ENCODE measurements at regions not wholly inside any gene's neighbourhood (a gene's known extent, or its start where the extent isn't known, plus 50 kb on each side); places are given as distances from the start of the nearest gene placed in this dataset.

DNA sequence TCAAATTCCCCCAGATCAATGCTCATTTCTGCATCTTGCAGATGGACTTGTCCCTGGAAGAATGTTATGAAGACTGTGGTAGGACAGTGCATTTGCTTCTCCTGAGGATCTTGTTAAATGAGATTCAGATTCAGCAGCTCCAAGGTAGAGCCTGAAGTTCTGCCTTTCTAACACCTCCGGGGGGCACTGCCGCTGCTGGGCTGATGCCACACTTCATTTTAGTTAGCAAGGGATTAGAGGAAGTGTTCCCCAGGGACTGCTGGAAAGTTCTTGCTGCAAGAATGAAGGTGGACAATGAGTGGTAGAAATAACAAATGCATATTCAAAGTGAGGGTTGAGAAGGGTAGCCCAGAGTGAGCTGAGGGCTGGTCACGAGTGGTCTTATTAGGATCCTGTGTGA lies 434.3 kb upstream of the AKR1E2 start:
- TF ChIP-seq, protein P1, sequence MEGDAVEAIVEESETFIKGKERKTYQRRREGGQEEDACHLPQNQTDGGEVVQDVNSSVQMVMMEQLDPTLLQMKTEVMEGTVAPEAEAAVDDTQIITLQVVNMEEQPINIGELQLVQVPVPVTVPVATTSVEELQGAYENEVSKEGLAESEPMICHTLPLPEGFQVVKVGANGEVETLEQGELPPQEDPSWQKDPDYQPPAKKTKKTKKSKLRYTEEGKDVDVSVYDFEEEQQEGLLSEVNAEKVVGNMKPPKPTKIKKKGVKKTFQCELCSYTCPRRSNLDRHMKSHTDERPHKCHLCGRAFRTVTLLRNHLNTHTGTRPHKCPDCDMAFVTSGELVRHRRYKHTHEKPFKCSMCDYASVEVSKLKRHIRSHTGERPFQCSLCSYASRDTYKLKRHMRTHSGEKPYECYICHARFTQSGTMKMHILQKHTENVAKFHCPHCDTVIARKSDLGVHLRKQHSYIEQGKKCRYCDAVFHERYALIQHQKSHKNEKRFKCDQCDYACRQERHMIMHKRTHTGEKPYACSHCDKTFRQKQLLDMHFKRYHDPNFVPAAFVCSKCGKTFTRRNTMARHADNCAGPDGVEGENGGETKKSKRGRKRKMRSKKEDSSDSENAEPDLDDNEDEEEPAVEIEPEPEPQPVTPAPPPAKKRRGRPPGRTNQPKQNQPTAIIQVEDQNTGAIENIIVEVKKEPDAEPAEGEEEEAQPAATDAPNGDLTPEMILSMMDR (IDR thresholded peaks at IDR 0.05) = no peak
- TF ChIP-seq POLR2A (IDR thresholded peaks at IDR 0.05) = no peak

All from testis (tissue), 2 donors.